NCI-H146 treated with DMSO at 0.1 percent for 48 hours (cell line): ENCODE measurements at regions not wholly inside any gene's neighbourhood (a gene's known extent, or its start where the extent isn't known, plus 50 kb on each side); places are given as distances from the start of the nearest gene placed in this dataset.

ENCODE experiments used
- DNase-seq: peaks from one replicate; lab custom pipeline; 2025; ENCODE audit not compliant: unreplicated experiment; lab: John Stamatoyannopoulos, UW

DNA sequence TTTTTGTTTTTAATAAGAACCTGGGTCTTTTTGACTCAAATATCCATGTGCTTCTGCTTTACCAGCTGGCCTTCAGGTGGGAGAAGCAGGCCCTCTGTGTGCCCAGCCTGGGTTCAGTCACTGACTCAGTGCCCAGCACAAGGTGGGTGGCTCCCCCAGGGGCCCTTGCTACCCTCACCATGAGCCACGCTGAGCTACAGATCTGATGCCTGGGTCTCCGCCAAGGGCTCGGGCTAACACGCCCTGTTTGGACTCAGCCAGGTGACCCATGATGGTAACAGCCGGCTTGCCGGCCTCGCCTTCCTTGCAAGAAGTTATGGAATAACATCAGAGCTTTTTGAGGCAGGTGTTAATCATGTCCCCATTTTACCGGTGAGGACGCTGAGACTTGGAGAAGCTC lies 109.5 kb upstream of the NLRP1 start:
- DNase-seq: no peak

DNA sequence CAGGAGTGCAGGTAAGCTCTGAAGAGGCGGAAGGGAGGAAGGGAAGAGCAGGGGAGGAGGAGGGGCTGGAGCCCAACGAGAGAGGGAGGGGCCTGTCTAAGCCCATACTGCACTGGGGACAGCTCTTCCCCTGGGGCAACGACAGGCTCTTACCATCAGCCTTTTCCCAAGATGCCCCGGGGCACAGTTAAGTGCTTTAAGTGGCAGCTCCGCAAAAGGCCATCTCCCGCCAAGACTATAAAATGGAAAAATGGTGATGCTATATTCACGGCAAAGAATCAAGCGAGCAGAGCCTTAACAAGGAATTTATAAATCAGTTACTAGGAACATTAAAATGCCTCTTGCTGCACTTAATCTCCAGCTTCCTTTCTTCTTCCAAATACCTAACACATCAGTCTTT lies 110.2 kb upstream of the NLRP1 start:
- no peak for DNase-seq

DNA sequence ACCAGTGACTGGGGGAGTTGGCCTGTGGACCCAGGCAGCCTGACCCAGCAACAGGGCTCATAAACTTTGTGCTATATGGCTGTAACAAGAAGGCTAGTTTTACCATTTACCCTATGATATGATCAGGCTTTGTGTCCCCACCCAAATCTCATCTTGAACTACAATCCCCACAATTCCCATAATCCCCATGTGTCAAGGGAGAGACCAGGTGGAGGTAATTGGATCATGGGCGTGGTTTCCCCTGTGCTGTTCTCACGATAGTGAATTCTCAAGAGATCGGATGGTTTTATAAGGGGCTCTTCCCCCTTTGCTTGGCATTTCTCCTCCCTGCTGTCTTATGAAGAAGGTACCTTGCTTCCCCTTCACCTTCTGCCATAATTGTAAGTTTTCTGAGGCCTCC lies 111.2 kb upstream of the NLRP1 start:
- DNase-seq: no peak

DNA sequence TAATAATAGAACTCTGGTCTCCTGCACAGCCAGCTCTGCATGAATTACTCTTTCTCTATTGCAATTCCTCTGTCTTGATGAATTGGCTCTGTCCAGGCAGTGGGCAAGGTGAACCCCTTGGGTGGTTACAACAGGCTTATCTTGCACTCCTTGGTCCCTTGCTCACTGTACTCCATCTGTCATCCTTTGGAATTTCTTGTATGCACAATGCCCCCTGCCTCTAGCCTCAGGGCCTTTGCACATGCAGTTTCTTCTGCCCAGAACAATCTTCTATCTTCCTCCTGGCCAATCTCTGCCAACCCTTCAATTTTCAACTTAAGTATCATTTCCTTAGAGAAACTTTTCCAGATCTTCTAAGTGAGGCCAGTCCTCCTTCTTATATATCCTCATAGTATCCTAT lies 114.7 kb upstream of the NLRP1 start:
- DNase-seq: no peak

DNA sequence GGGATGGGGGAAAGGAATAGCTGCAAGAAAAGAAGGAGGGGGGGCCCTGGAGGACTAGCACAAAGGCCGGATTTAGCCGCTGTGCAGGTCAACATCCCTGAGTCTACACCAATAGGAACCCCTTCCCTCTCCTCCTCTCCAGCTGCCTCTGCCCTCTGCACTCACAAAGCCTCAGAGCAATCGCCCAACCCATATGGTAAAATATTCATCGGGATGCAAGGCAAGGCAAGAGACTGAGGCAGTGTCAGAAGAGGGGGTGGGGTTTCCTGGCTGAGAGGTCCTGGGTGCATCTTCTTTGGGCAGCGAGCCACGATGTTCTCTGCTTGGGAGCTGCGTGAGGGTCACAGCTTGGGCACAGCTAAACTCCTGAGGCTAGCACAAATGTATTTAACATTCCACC lies 115.5 kb upstream of the NLRP1 start:
- no peak for DNase-seq

DNA sequence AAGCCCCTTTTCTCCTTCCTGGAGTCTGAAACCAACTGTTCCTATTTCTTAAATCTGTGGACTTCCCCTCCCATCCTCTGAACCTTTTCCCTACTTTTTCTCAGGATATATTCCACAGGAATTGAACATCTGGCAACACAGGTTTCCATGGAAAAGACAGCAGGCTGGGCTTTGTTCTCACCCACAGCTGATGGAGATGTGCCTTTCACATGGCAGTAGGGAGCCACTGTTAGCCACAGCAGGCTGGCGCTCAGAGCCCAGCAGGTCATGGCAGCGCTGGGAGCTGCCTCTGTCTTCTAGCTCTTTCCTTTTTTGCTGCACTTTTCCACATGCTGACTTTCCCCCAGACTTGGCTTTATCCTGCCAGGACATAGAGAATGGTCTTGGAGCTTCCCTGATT lies 116.4 kb upstream of the NLRP1 start:
- no peak for DNase-seq

GRCh38 chr17:5701381-5701780 lies 117.1 kb upstream of the NLRP1 start:
- DNase-seq: no peak

GRCh38 chr17:5702951-5703510 lies 118.7 kb upstream of the NLRP1 start:
- DNase-seq: no peak

GRCh38 chr17:5703736-5704135 lies 119.4 kb upstream of the NLRP1 start:
- no peak for DNase-seq

- no peak for DNase-seq
These were observed 121.0 kb upstream of the NLRP1 start for GRCh38 chr17:5705081-5705875.

GRCh38 chr17:5705876-5706576 lies 121.7 kb upstream of the NLRP1 start:
- DNase-seq: no peak

- peak; percentile 49 for DNase-seq
These were observed 122.4 kb upstream of the NLRP1 start for GRCh38 chr17:5706577-5707210.

GRCh38 chr17:5707482-5707881 lies 123.2 kb upstream of the NLRP1 start:
- no peak for DNase-seq

DNA sequence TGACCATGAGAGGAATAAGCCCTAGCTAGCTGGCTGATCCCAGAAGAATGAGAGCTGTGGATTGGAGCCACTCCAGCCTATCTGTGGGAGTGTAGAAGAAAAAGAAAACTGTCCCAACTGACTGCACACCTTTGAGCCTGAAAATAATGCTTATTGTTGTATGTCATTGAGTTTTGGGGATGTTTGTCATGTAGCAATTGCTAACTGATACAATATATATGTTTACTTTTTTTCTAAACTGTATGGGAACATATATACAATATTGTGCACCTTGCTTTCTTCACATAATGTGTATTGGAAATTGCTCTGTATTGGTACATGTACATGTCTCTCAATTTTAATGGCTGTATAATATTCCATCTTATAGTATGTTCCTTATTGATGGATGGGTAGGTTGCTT lies 124.0 kb upstream of the NLRP1 start:
- DNase-seq: no peak

- peak; percentile 34 for DNase-seq
These were observed 127.0 kb upstream of the NLRP1 start for GRCh38 chr17:5711344-5711743.

GRCh38 chr17:5714993-5715392 lies 130.7 kb upstream of the NLRP1 start:
- DNase-seq: no peak

DNA sequence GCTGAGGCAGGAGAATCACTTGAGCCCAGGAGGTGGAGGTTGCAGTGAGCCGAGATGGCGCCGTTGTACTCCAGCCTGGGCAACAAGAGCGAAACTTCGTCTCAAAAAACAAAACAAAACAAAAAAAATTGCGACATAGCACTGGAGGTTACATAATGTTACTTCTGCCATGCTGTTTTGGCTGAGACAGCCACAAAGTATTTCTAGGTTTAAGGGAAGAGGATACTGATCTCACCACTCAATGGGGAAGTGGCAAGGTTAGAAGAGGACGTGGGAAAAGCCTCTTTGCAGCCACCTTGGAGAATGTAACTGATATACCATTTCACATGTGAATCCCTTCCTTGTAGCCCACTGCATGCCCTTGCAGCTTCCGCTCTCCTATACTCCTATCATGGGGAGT lies 131.2 kb upstream of the NLRP1 start:
- no peak for DNase-seq

DNA sequence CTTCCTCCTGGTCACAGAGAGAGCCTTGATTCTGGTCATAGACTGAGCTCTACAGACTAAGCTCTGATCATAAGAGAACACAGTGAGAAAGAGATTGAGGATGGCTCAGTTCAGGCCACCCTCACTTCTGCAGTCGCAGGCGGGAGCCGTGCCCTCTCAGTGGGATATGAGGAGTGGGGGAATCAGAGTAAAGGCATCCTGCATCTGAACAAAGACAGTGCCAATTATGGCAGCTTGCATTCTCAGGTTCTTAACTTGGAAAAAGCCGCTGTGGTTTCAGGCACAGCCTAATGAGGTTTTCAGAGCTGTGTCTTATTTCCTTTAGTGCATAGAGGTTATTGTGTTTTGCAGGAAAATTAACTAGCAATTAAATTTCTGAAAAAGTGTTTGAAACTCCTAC lies 134.4 kb upstream of the NLRP1 start:
- no peak for DNase-seq

- DNase-seq: no peak
These were observed 135.7 kb upstream of the NLRP1 start for GRCh38 chr17:5719976-5720375.

DNA sequence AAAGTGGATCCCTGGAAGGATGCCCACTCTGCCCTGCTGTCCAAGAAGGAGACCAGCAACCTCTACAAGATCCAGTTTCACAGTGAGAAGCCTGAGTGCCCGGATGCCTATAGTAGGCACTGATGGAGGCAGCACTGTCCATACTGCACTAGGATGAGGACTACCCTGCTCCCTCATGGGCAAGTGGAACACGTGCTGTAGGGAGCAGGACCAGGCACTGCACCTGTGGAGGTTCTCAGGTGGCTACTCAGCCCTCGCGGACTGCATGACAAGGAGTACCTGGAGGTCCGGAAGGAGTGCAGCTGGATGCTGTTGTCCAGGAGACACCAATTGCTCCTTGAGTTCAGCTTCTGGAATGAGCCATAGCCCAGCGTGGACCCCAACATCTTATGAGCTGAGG lies 146.1 kb upstream of the NLRP1 start:
- DNase-seq: no peak

DNA sequence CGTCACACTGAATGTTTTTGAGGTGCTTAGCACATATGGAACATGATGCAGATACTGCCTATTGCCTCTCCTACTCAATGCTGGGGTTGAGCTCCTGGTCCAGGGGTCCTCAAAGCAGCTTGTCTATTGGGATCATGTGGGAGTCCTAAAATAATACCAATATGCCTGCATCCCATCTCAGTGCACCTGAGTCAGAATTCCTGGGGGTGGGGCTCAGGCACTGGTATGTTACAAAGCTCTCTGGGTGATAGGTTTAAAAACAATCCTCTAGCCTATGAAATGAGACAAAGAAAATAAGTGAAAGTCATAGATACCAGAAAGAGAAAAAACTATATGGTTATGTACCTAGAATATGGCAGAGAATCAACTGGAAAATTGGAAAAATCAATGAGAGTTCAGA lies 156.6 kb upstream of the NLRP1 start:
- DNase-seq: no peak

GRCh38 chr17:5741810-5742209 lies 157.5 kb upstream of the NLRP1 start:
- no peak for DNase-seq
